GM18511 (cell line): ENCODE measurements at regions not wholly inside any gene's neighbourhood (a gene's known extent, or its start where the extent isn't known, plus 50 kb on each side); places are given as distances from the start of the nearest gene placed in this dataset.
A peak's percentile ranks its signal among the peaks of the same experiment; 100 is the strongest.

Source experiments
- ATAC-seq: cut with Tn5 transposase; IDR thresholded peaks from one replicate; pipeline ENCODE4 v1.9.1; 2021; ENCODE audit warnings: mild to moderate bottlenecking, moderate library complexity; ENCODE audit not compliant: unreplicated experiment

GRCh38 chr2:102950371-102950946, 188.6 kb downstream of the TMEM182 start:
- ATAC-seq, result no peak

GRCh38 chr2:102951249-102951648, 189.4 kb downstream of the TMEM182 start:
- no peak for ATAC-seq

DNA sequence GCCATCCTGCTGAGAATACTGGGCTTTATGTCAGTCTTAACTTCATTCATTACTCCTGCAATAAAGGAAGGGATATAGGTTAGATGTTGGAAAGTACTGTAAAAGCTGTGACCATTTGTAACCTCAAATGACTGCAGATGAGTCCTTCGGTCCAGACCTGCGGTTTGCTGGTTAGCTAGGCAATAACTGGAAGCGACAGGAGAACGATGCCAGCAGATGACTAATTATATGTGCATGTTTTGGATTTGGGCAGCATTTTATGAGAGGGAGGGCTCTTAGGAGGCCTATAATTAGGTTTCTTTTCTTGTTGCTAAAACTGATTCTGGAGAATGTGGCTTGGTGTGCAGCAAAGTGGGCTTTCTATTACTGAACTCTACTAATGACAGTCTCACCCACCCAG, 205.6 kb downstream of the TMEM182 start:
- no peak for ATAC-seq

- ATAC-seq, result no peak
These were observed 206.5 kb downstream of the TMEM182 start for GRCh38 chr2:102968375-102968774.

GRCh38 chr2:102971701-102972100, 209.9 kb downstream of the TMEM182 start:
- ATAC-seq, result no peak

- ATAC-seq, result peak; percentile 74
These were observed 214.5 kb downstream of the TMEM182 start for GRCh38 chr2:102975996-102976975.

- ATAC-seq, result no peak
These were observed 215.7 kb downstream of the TMEM182 start for GRCh38 chr2:102977426-102978090.

- ATAC-seq, result no peak
These were observed 216.3 kb downstream of the TMEM182 start for GRCh38 chr2:102978091-102978490.

- no peak for ATAC-seq
These were observed 217.6 kb downstream of the TMEM182 start for GRCh38 chr2:102979429-102979828.

DNA sequence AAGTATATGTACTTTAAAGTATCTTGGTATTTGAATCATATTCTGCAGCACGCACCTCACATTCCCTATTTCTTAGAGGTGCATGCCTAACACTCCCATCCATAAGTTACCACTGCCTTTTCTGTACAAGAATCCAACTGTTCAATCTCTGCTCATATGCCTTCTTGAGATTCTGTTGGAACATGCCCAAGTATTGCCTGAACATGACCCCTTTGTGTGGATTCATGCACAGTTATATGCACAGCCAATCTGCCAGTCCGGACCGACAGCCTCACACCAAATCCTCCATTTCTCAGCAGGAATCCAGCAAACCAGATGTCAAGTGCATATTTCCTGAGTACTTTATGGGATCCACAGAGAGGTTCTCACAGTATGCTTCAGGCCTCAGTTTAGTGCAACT, 222.0 kb downstream of the TMEM182 start:
- ATAC-seq, result no peak

DNA sequence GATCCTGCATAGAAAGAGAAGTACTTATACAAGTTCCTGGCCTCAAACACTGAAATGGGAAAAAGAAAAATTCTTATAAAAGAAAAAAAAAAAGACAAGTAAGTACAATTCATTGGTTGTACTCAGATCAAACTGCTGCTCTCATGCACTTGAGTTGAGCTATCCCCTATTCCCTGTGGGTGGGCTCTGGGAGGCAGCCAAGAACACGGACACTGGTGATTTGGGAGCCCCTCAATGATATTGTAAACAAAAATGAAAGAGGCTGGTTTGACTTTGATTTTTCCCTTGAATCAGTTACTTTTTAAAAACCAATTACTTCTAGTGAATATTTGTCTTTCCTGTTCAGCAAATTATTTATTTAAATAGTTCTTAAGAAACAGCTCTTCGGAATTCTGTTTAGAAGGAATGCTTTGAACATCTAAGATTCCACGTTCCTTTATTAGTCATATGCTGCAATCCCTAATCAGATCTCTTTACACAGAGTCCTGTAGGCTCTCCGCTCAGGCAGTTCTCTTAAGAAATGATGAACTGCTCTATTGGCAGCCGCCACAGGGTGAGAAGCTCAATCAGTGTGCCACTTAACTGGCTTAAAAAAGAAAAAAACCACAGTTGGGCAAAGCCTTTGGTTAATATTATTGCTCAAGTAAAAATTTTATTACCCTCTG, 225.1 kb downstream of the TMEM182 start:
- ATAC-seq, result no peak

DNA sequence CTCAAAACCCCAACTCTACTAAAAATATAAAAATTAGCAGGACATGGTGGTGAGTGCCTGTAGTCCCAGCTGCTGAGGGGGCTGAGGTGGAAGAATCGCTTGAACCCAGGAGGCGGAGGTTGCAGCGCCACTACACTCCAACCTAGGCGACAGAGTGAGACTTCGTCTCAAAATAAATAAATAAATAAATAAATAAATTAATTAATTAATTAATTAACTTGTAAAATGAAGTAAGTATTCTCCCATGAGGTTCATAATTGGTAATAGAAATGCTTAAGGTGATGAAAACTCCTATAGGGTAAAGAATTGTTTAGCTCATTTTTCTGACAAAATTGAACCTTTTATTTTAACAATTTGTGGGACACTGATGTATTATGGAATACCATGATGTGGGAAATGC, 230.8 kb downstream of the TMEM182 start:
- ATAC-seq, result no peak

GRCh38 chr2:102999958-103000357, 238.1 kb downstream of the TMEM182 start:
- no peak for ATAC-seq

DNA sequence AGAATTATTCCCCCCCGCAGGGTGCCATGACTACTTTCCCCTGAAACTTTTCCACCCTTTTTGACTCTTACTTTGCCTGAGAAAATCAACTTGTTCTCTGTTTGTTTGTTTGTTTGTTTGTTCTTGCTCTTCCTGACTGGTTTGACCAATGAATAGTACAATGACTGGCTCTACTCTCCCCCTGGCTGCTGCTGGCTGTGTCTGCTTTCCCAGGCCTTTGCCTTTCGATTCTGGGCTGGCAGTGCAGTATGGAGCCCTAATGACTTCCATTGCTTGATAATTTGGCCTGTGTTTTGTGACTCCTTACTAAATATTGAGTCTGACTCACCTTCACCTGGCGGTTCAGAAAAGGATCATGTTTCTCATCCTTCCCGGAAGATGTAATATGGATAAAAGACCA, 241.1 kb downstream of the TMEM182 start:
- no peak for ATAC-seq

DNA sequence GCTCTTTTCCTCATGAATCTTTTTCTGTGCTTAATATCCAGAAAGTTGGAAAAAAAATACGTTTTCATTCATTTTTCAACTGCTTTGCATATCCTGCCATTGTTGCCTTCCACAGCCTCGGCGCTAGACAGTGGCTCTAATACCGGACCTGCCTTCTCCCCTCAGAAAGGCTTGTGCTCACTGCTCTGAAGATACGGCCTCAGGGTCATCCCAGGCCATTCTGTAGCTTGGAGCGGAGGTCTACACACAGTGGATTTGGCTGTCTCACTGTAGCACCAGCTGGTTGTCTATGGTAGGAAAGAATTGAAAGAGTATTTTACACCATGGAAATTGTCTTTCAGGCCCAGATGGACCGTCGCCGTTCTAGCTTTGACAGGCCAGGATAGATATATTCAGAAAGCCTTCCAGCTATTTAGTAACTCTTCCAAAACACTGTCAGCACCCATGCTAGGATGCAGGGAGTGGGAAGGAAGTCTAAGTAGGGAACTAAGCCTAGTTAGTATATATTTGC, 242.0 kb downstream of the TMEM182 start:
- no peak for ATAC-seq

DNA sequence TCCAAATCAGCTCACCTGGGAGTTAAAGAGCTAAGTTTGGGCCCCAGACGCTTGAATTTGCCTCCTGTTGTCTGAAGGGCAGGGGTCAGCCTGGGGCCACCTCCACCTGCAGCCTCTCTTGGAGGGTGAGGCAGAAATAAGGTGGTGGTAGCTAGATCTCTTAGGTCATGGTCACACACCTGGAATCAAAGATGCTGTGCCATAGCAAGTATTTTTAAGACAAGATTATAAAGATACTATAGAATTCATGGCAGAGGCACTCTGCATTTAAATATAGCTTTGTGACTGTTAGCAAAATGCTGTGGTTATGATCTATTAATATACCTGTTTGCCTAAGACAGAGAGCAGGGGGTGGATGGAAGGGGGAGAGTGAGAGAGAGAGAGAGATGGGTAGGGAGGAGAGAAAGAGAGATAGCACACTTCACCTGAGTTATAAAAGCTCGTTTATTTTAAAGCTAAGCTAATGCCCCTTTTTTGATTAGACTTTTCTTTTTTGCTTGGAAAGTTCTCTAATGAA, 242.7 kb downstream of the TMEM182 start:
- no peak for ATAC-seq

DNA sequence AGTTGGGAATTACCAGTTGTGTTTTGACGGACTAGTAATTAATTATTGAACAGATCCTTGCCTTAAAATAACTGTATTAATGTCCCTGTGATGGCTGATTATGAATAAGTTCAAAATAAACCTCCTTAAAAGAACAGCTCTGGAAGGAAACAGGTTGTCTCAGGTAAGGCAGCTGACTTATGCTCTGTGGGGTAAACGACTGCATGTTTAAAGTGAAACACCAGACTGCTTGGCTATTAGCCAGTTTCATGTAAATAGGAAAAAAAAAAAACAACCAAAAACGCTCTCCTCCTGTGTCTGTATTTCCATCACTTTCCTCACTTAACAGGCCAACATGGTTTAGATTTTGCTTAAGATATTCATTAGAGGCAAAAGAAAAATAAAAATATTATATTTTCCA, 243.6 kb downstream of the TMEM182 start:
- ATAC-seq, result no peak

DNA sequence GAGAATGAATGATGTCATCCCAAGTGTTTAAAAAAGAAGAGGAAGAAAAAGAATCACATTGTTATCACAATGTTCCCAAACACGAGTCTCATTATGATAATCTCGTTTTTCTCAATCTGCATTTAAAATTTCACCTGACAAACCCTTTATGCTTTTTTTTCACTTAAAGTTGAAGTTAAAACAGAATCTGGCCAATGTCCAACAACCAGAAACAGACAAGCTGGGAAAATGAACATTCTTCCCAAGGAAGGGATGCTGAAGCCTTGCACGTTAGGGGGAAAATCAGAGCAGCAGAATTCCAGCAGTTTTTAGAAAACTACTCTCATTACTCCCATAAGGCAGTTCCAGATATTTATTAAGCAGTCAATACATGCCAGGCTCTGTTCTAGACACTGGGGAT, 245.3 kb downstream of the TMEM182 start:
- ATAC-seq, result no peak

DNA sequence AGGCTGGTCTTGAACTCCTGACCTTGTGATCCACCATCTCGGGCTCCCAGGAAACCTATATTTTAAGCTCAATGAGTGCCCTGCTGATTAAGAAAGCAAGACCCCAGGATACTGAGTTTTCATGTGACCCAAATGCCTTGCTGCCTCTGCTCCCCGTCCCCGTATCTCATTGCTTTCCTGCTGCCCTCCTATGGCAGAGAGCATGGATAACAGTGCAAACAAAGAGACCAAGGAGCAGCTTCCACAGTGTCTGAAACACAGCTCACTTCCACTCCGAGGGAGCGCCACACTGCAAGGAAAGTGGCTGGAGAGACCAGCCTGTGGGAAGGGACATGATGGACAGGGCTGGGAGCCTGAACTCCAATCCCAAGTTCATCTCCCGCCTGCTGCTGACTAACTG, 246.8 kb downstream of the TMEM182 start:
- ATAC-seq, result no peak

DNA sequence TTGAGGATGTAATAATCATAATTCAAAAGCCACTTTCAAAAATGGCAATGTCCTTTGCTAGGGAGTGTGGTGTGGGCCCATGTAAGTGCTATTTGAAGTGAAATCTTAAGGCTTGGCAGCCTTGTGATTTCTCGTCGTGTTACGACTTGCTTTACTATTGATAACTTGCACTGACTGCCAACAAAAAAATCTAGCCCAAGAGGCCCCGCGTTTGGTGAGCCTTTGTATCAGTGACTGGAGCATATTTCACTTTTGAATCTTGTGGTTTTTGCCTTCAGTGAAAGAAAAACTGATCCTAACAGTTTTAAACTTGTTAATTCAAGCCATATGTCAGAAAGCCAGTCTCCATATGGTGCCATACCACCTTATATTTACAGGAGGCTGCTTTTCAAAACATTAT, 248.0 kb downstream of the TMEM182 start:
- ATAC-seq, result no peak

DNA sequence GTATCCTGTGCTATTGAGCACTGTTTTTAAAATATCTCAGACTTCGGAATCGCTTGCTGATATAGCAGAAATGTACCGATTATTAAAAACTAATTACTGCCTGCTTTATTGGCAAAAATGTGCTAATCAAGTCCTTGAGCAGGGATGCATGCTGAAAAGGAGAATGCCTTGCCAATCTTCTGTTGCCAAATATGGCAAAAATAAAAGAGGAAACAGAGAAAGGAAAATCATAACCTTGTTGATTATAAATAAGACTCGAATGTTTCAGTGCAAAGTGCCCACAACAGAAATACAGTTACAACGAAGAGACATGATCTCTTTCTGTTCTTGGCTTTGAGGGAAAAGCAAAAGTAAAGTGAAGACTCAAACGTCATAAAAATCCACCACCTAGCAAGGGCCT, 248.5 kb downstream of the TMEM182 start:
- no peak for ATAC-seq
